ENCODE measurements at regions not wholly inside any gene's neighbourhood (a gene's known extent, or its start where the extent isn't known, plus 50 kb on each side); places are given as distances from the start of the nearest gene placed in this dataset.

- H3K4me3 ChIP-seq (ENCODE audit: control insufficient read depth, low read depth, low read length): no peak overlapping the region
- TF ChIP-seq, protein P1, sequence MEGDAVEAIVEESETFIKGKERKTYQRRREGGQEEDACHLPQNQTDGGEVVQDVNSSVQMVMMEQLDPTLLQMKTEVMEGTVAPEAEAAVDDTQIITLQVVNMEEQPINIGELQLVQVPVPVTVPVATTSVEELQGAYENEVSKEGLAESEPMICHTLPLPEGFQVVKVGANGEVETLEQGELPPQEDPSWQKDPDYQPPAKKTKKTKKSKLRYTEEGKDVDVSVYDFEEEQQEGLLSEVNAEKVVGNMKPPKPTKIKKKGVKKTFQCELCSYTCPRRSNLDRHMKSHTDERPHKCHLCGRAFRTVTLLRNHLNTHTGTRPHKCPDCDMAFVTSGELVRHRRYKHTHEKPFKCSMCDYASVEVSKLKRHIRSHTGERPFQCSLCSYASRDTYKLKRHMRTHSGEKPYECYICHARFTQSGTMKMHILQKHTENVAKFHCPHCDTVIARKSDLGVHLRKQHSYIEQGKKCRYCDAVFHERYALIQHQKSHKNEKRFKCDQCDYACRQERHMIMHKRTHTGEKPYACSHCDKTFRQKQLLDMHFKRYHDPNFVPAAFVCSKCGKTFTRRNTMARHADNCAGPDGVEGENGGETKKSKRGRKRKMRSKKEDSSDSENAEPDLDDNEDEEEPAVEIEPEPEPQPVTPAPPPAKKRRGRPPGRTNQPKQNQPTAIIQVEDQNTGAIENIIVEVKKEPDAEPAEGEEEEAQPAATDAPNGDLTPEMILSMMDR (conservative IDR thresholded peaks at IDR 0.05; ENCODE audit: control insufficient read depth, insufficient read depth, low read depth, low read length): no peak
- DNase-seq (ENCODE audit: low read depth): no peak
Observed at GRCh38 chr15:47566610-47567009, 150.7 kb upstream of the SEMA6D start.

DNA sequence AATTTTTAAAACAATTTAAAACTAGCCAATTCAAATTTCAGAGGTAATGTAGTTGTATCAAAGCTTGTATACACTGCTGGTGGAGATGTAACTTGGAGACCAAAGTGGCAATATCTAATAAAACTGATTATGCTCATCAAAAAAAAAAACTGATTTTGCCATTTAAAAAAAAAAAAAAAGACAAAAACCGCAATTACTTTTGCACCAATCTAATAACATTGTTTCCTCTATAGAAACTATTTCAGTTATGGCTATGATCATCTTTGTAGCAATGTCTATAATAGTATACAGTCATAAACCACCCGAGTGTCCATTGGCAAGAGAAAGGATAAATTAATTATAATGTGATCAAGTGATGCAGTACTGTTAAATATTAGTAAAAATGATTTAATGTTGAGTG, 149.3 kb upstream of the SEMA6D start:
- H3K4me3 ChIP-seq (ENCODE audit: control insufficient read depth, low read depth, low read length): no peak overlapping the region
- TF ChIP-seq, protein P1 (conservative IDR thresholded peaks at IDR 0.05; ENCODE audit: control insufficient read depth, insufficient read depth, low read depth, low read length): no peak
- no peak for DNase-seq (ENCODE audit: low read depth)

- no peak overlapping the region for H3K4me3 ChIP-seq (ENCODE audit: control insufficient read depth, low read depth, low read length)
- DNase-seq (ENCODE audit: low read depth): no peak
- TF ChIP-seq, protein P1 (conservative IDR thresholded peaks at IDR 0.05; ENCODE audit: control insufficient read depth, insufficient read depth, low read depth, low read length): no peak
Observed at GRCh38 chr15:47570044-47570443, 147.3 kb upstream of the SEMA6D start.

- H3K4me3 ChIP-seq (ENCODE audit: control insufficient read depth, low read depth, low read length): no peak overlapping the region
- TF ChIP-seq, protein P1 (conservative IDR thresholded peaks at IDR 0.05; ENCODE audit: control insufficient read depth, insufficient read depth, low read depth, low read length): no peak
- no peak for DNase-seq (ENCODE audit: low read depth)
Observed at GRCh38 chr15:47570451-47570850, 146.9 kb upstream of the SEMA6D start.

DNA sequence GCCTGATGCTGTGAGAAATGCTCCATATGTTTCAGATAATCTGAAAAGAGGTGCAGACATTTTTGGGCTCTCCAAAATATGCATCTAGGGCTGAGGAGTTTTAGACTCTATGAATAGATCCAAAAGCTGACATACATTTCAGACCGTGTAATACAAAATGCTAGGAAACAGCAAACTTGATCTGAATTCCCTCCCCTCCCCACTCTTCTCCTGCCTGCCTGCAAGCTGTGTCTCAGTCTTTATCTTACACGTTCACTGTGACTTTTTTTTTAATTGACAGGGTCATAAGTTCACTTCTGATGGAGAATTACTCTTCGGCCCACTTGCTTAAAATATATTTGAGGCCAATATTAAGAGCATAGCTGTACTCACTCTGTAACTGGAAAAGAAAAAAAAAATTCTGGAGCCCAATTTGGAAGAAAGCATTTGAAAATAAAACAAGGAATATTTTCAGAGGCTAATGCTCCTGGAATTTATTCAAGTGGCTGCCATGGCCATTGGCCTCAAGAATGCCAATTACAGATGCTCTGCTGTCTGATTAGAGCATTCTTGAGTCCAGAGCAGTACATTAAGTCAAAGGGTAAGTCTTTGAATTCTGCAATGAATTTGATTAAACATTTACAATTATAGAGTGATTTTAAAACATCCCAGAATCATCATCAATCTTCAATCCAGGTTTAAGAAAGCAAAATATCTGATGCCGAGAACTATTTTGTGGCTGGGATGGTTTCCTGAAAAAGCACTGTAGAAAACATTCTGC, 146.2 kb upstream of the SEMA6D start:
- DNase-seq (ENCODE audit: low read depth): no peak
- TF ChIP-seq, protein P1 (conservative IDR thresholded peaks at IDR 0.05; ENCODE audit: control insufficient read depth, insufficient read depth, low read depth, low read length): no peak
- no peak overlapping the region for H3K4me3 ChIP-seq (ENCODE audit: control insufficient read depth, low read depth, low read length)

GRCh38 chr15:47573673-47574072, 143.6 kb upstream of the SEMA6D start:
- DNase-seq (ENCODE audit: low read depth): no peak
- TF ChIP-seq, protein P1 (conservative IDR thresholded peaks at IDR 0.05; ENCODE audit: control insufficient read depth, insufficient read depth, low read depth, low read length): no peak
- H3K4me3 ChIP-seq (ENCODE audit: control insufficient read depth, low read depth, low read length): no peak overlapping the region
